K562 (cell line): ENCODE measurements at regions not wholly inside any gene's neighbourhood (a gene's known extent, or its start where the extent isn't known, plus 50 kb on each side); places are given as distances from the start of the nearest gene placed in this dataset.

Experiments used
- ATAC-seq: fragments of 200-7000 bp; cut with Tn5 transposase; 3 replicates; pipeline ENCODE4 v1.9.1; 2020; ENCODE audit warnings: moderate library complexity
- BruUV-seq: library from RNA; stranded (reverse); fragments of 400-500 nt; replicated peaks from 2 replicates; lab custom pipeline; 2021; lab: Mats Ljungman, UMichigan
- CTCF ChIA-PET: fragments of 300-600 bp; formaldehyde crosslinking; extraction: SDS; loops from one replicate; lab custom pipeline; 2021; ENCODE audit warnings: low intra/inter-chr PET ratio; lab: Yijun Ruan, JAX
- POLR2A ChIA-PET: fragments of 300-600, 350-650 bp; sonication (Branson Sonifier 250); formaldehyde crosslinking; extraction: SDS; loops from one replicate; lab custom pipeline; 2021; ENCODE audit warnings: antibody characterized with exemption, inconsistent platforms; lab: Yijun Ruan, JAX
- DNase-seq, 4 experiments: peaks; one replicate each; pipeline versions ENCODE4 v3.0.0 to v3.0.0-alpha.2; 2011 to 2018; ENCODE audit warnings: low spot score in 3 of 4, mixed read lengths in 3 of 4; ENCODE audit errors: extremely low read depth in 1 of 4
- FAIRE-seq: peaks from 2 replicates; lab custom pipeline; 2011; peaks lifted over from hg19 to GRCh38; lab: Jason Lieb, UNC
- H2AFZ ChIP-seq: 2 replicates; pipeline ENCODE4 v1.6.0; 2011; ENCODE audit warnings: low read depth, low read length, control low read depth, inconsistent platforms
- H3K27ac ChIP-seq: fragments of 200-600 bp; 3 replicates; pipeline ENCODE4 v1.8.0; 2011; ENCODE audit warnings: low read depth, mild to moderate bottlenecking, control low read depth, inconsistent platforms, low read length, moderate library complexity, mixed read lengths; ENCODE audit errors: extremely low read depth
- H3K27me3 ChIP-seq, 2 experiments: fragments of 300-600 bp in 1 of 2; 2 replicates in 1 of 2; 3 replicates in 1 of 2; pipeline versions ENCODE4 v1.6.0 to v1.8.0; 2011; ENCODE audit warnings: inconsistent platforms in 2 of 2, low read length in 2 of 2, mild to moderate bottlenecking in 1 of 2, mixed read lengths in 1 of 2, moderate library complexity in 1 of 2; ENCODE audit not compliant: control insufficient read depth in 2 of 2, insufficient read depth in 2 of 2
- H3K36me3 ChIP-seq: fragments of 300-600 bp; 3 replicates; pipeline ENCODE4 v1.8.0; 2011; ENCODE audit warnings: mild to moderate bottlenecking, low read length, inconsistent platforms; ENCODE audit not compliant: control insufficient read depth, insufficient read depth
- H3K4me1 ChIP-seq, 2 experiments: fragments of 200-600 bp in 1 of 2; replicated peaks in 1 of 2; 2 replicates in 1 of 2; 3 replicates in 1 of 2; pipeline versions ENCODE4 v1.5.1 to v1.8.0; 2011; ENCODE audit warnings: inconsistent platforms in 2 of 2, low read length in 2 of 2, mild to moderate bottlenecking in 1 of 2, mixed read lengths in 1 of 2, moderate library complexity in 1 of 2; ENCODE audit not compliant: control insufficient read depth in 2 of 2, insufficient read depth in 2 of 2
- H3K4me2 ChIP-seq: 2 replicates; pipeline ENCODE4 v1.6.1; 2011; ENCODE audit warnings: low read length, control low read depth, inconsistent platforms, mixed read lengths; ENCODE audit not compliant: insufficient read depth
- H3K4me3 ChIP-seq: fragments of 200-600 bp; sonication (generic), shearing (Covaris generic); 2 replicates; pipeline ENCODE4 v1.5.1; 2016; ENCODE audit warnings: control low read depth, inconsistent platforms
- H3K79me2 ChIP-seq: fragments of 200-600 bp; 3 replicates; pipeline ENCODE4 v1.8.0; 2011; ENCODE audit warnings: low read length, inconsistent platforms; ENCODE audit not compliant: control insufficient read depth, insufficient read depth
- H3K9ac ChIP-seq, 2 experiments: 2 replicates each; pipeline versions ENCODE4 v1.6.0 to v1.6.1; 2011; ENCODE audit warnings: low read depth in 2 of 2, low read length in 2 of 2, control low read depth in 1 of 2, inconsistent platforms in 1 of 2, mild to moderate bottlenecking in 1 of 2, mixed read lengths in 1 of 2; ENCODE audit not compliant: insufficient read depth in 1 of 2
- H3K9me1 ChIP-seq: one replicate; pipeline ENCODE4 v1.6.0; 2011; ENCODE audit warnings: inconsistent platforms, mild to moderate bottlenecking, low read length, moderate library complexity; ENCODE audit not compliant: control insufficient read depth, insufficient read depth
- H3K9me3 ChIP-seq: replicated peaks from 2 replicates; pipeline ENCODE4 v1.5.1; 2011; ENCODE audit warnings: low read depth, low read length, inconsistent platforms; ENCODE audit not compliant: control insufficient read depth, insufficient read depth
- H4K20me1 ChIP-seq: replicated peaks from 2 replicates; pipeline ENCODE4 v1.6.1; 2011; ENCODE audit warnings: low read length, inconsistent platforms, mixed read lengths; ENCODE audit not compliant: control insufficient read depth, insufficient read depth
- CBX1 ChIP-seq: sonication (generic); IDR thresholded peaks from 2 replicates; pipeline ENCODE4 v1.6.1; 2016; ENCODE audit warnings: antibody characterized with exemption, low read depth, mild to moderate bottlenecking
- GABPB2 ChIP-seq: fragments of 250-450 bp; sonication (Bioruptor Pico); conservative IDR thresholded peaks from 2 replicates; pipeline ENCODE4 v1.5.1; 2021; ENCODE audit warnings: mild to moderate bottlenecking
- GATAD2B ChIP-seq: fragments of 450-650 bp; IDR thresholded peaks from 2 replicates; pipeline ENCODE4 v1.6.1; 2017; ENCODE audit warnings: mild to moderate bottlenecking, borderline replicate concordance
- SAP30 ChIP-seq: fragments of 200-600 bp; sonication (generic); IDR thresholded peaks from 2 replicates; pipeline ENCODE4 v1.6.1; 2012; ENCODE audit warnings: borderline replicate concordance, low read depth, mild to moderate bottlenecking, moderate library complexity, low read length, control low read depth, inconsistent platforms; ENCODE audit not compliant: insufficient read depth, poor library complexity, severe bottlenecking
- SMC3 ChIP-seq: conservative IDR thresholded peaks from 2 replicates; pipeline ENCODE4 v1.6.1; 2011; ENCODE audit warnings: low read depth, low read length, improper control_type of control experiment; ENCODE audit not compliant: insufficient read depth
- TAF9B ChIP-seq: fragments of 450-650 bp; IDR thresholded peaks from 2 replicates; pipeline ENCODE4 v1.6.1; 2018; ENCODE audit warnings: mild to moderate bottlenecking; ENCODE audit not compliant: partially characterized antibody
- ZBTB26 ChIP-seq: fragments of 450-650 bp; formaldehyde crosslinking; IDR thresholded peaks from 2 replicates; pipeline ENCODE4 v1.4.0; 2022; ENCODE audit warnings: missing genetic modification characterization
- ZNF717 ChIP-seq: fragments of 250-450 bp; sonication (Bioruptor Pico); IDR thresholded peaks from 2 replicates; pipeline ENCODE4 v1.5.0; 2021
- WGBS: fragments of 100-300 bp; shearing (Covaris generic); methylation state at CpG from one replicate; pipeline ENCODE4 v1.1.6; 2016; ENCODE audit warnings: low coverage, mixed read lengths; ENCODE audit not compliant: insufficient coverage; ENCODE audit errors: missing lambda C conversion rate; 5-methylcytosine and 5-hydroxymethylcytosine counted together
- in situ Hi-C: fragments of 300-500 bp; cut with MboI; formaldehyde crosslinking; loops from 4 replicates; pipeline ENCODE4 v1.15.0; 2018; ENCODE audit warnings: inconsistent platforms, mixed read lengths
- intact Hi-C: fragments of 100-400 bp; cut with micrococcal nuclease; formaldehyde crosslinking; loops from 2 replicates; pipeline ENCODE4 v1.14.2; 2022
- TF ChIP-seq, protein P1 (sequence below): sonication (generic); formaldehyde crosslinking; IDR thresholded peaks from 2 replicates; pipeline ENCODE4 v1.4.0; 2020; ENCODE audit warnings: mild to moderate bottlenecking, missing genetic modification reagents
- TF ChIP-seq, protein P2 (sequence below): fragments of 150-350 bp; IDR thresholded peaks from 2 replicates; pipeline ENCODE4 v1.6.1; 2014; ENCODE audit warnings: low read depth, mild to moderate bottlenecking, low read length, borderline replicate concordance
- TF ChIP-seq, protein P3 (sequence below): fragments of 450-650 bp; IDR thresholded peaks from 2 replicates; pipeline ENCODE4 v1.7.1; 2018; ENCODE audit warnings: mild to moderate bottlenecking, low read depth; ENCODE audit not compliant: partially characterized antibody
- TF ChIP-seq, protein P4 (sequence below): IDR thresholded peaks from 2 replicates; pipeline ENCODE4 v1.6.1; 2011; ENCODE audit not compliant: insufficient read length; ENCODE audit errors: extremely low read depth

- FAIRE-seq: no peak
- TF ChIP-seq, protein P1, sequence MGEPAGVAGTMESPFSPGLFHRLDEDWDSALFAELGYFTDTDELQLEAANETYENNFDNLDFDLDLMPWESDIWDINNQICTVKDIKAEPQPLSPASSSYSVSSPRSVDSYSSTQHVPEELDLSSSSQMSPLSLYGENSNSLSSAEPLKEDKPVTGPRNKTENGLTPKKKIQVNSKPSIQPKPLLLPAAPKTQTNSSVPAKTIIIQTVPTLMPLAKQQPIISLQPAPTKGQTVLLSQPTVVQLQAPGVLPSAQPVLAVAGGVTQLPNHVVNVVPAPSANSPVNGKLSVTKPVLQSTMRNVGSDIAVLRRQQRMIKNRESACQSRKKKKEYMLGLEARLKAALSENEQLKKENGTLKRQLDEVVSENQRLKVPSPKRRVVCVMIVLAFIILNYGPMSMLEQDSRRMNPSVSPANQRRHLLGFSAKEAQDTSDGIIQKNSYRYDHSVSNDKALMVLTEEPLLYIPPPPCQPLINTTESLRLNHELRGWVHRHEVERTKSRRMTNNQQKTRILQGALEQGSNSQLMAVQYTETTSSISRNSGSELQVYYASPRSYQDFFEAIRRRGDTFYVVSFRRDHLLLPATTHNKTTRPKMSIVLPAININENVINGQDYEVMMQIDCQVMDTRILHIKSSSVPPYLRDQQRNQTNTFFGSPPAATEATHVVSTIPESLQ: no peak
- TF ChIP-seq SAP30: no peak
- TF ChIP-seq GATAD2B: no peak
- TF ChIP-seq TAF9B: no peak
- TF ChIP-seq, protein P2, sequence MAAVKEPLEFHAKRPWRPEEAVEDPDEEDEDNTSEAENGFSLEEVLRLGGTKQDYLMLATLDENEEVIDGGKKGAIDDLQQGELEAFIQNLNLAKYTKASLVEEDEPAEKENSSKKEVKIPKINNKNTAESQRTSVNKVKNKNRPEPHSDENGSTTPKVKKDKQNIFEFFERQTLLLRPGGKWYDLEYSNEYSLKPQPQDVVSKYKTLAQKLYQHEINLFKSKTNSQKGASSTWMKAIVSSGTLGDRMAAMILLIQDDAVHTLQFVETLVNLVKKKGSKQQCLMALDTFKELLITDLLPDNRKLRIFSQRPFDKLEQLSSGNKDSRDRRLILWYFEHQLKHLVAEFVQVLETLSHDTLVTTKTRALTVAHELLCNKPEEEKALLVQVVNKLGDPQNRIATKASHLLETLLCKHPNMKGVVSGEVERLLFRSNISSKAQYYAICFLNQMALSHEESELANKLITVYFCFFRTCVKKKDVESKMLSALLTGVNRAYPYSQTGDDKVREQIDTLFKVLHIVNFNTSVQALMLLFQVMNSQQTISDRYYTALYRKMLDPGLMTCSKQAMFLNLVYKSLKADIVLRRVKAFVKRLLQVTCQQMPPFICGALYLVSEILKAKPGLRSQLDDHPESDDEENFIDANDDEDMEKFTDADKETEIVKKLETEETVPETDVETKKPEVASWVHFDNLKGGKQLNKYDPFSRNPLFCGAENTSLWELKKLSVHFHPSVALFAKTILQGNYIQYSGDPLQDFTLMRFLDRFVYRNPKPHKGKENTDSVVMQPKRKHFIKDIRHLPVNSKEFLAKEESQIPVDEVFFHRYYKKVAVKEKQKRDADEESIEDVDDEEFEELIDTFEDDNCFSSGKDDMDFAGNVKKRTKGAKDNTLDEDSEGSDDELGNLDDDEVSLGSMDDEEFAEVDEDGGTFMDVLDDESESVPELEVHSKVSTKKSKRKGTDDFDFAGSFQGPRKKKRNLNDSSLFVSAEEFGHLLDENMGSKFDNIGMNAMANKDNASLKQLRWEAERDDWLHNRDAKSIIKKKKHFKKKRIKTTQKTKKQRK: no peak
- no peak for TF ChIP-seq GABPB2 (CRISPR knock-in tag)
- TF ChIP-seq, protein P3, sequence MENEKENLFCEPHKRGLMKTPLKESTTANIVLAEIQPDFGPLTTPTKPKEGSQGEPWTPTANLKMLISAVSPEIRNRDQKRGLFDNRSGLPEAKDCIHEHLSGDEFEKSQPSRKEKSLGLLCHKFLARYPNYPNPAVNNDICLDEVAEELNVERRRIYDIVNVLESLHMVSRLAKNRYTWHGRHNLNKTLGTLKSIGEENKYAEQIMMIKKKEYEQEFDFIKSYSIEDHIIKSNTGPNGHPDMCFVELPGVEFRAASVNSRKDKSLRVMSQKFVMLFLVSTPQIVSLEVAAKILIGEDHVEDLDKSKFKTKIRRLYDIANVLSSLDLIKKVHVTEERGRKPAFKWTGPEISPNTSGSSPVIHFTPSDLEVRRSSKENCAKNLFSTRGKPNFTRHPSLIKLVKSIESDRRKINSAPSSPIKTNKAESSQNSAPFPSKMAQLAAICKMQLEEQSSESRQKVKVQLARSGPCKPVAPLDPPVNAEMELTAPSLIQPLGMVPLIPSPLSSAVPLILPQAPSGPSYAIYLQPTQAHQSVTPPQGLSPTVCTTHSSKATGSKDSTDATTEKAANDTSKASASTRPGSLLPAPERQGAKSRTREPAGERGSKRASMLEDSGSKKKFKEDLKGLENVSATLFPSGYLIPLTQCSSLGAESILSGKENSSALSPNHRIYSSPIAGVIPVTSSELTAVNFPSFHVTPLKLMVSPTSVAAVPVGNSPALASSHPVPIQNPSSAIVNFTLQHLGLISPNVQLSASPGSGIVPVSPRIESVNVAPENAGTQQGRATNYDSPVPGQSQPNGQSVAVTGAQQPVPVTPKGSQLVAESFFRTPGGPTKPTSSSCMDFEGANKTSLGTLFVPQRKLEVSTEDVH: no peak
- TF ChIP-seq ZBTB26: no peak
- no peak for TF ChIP-seq CBX1
- TF ChIP-seq, protein P4, sequence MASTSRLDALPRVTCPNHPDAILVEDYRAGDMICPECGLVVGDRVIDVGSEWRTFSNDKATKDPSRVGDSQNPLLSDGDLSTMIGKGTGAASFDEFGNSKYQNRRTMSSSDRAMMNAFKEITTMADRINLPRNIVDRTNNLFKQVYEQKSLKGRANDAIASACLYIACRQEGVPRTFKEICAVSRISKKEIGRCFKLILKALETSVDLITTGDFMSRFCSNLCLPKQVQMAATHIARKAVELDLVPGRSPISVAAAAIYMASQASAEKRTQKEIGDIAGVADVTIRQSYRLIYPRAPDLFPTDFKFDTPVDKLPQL: no peak
- no peak for TF ChIP-seq ZNF717 (CRISPR knock-in tag)
- no peak for TF ChIP-seq SMC3
These were observed 68.5 kb upstream of the CDH5 start for GRCh38 chr16:66298006-66298405.

More at GRCh38 chr16:66298006-66298405, 68.5 kb upstream of the CDH5 start:
- Histone ChIP-seq H2AFZ (no peak overlapping the region), H3K9ac (no peak overlapping the region), H3K4me3 (no peak overlapping the region), H4K20me1 (no peaks in the 10 kb centered on the region), H3K79me2 (no peaks in the 10 kb centered on the region), H3K36me3 (no peaks in the 10 kb centered on the region), H3K4me2 (no peak overlapping the region), H3K9me1 (no peaks in the 10 kb centered on the region), H3K27me3 (0 out of 5 replicates have a peak, but pooled peaks cover 0 to 4% of the 10 kb centered on the region in 2 experiments), H3K27ac (no peak overlapping the region), H3K4me1 (no peaks in the 10 kb centered on the region), H3K9me3 (no peaks in the 10 kb centered on the region)
- 0% methylated on average over 2 of the region's 2 CpGs for WGBS
- BruUV-seq: no TSS peak
- POLR2A ChIA-PET: no interaction called here
- in situ Hi-C loops: no loop called here
- intact Hi-C loops: no loop called here
- ATAC-seq: no peak
- CTCF ChIA-PET: no interaction called here
- no peak for DNase-seq
